Lower leg skin (tissue), 3 donors: ENCODE measurements at regions not wholly inside any gene's neighbourhood (a gene's known extent, or its start where the extent isn't known, plus 50 kb on each side); places are given as distances from the start of the nearest gene placed in this dataset.

ENCODE experiments used
- CTCF ChIP-seq, 3 donors: fragments of 450-650 bp; IDR thresholded peaks; one replicate each; pipeline ENCODE4 v1.5.1; 2016; ENCODE audit warnings: antibody characterized with exemption in 3 of 3, mild to moderate bottlenecking in 3 of 3, moderate library complexity in 2 of 3
- POLR2A ChIP-seq, 2 donors: fragments of 450-650 bp; IDR thresholded peaks; one replicate each; pipeline ENCODE4 v1.6.1; 2016 to 2017; ENCODE audit warnings: antibody characterized with exemption in 2 of 2, mild to moderate bottlenecking in 1 of 2, moderate library complexity in 1 of 2

DNA sequence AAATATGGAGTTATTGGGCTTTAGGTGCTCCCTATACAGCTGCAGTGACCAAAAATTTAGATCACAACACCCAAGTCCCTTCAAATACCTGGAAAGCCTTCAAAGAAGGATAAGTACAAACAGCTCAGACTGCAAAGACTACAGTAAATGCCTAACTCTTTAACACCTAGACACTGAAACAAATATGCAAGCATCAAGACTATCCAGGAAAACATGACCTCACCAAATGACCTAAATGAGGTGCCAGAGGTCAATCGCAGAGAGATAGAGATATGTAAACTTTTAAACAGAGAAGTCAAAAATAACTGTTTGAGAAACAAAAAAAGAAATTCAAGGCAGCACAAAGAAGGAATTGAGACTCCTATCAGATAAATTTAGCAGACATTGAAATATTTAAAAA lies 753.8 kb upstream of the B3GALT2 start:
- TF ChIP-seq CTCF (IDR thresholded peaks at IDR 0.05) (no peak), POLR2A (IDR thresholded peaks at IDR 0.05) (no peak)
